GM20000 (cell line): ENCODE measurements at regions not wholly inside any gene's neighbourhood (a gene's known extent, or its start where the extent isn't known, plus 50 kb on each side); places are given as distances from the start of the nearest gene placed in this dataset.
"Not testable (repeated sequence)": the region's sequence is repeated elsewhere in the genome, so short reads cannot be mapped to it uniquely, and the experiment has no call there.

Experiments
- DNase-seq: peaks from one replicate; pipeline ENCODE4 v3.0.0; 2012; ENCODE audit warnings: low spot score
- CTCF ChIP-seq: IDR thresholded peaks from 2 replicates; pipeline ENCODE4 v1.5.1; 2012; ENCODE audit warnings: mild to moderate bottlenecking, control low read depth; ENCODE audit errors: extremely low read depth, missing control alignments

- DNase-seq, result no peak
- TF ChIP-seq CTCF, result no peak
These were observed 561.2 kb upstream of the C9orf72 start for GRCh38 chr9:28134446-28134976.

GRCh38 chr9:28135549-28135948 is 562.3 kb upstream of the C9orf72 start:
- no peak for DNase-seq
- no peak for TF ChIP-seq CTCF

- DNase-seq, result no peak
- TF ChIP-seq CTCF, result no peak
These were observed 562.8 kb upstream of the C9orf72 start for GRCh38 chr9:28136113-28136512.

GRCh38 chr9:28147430-28147829 is 574.1 kb upstream of the C9orf72 start:
- not testable (repeated sequence) for DNase-seq

GRCh38 chr9:28147923-28148597 is 574.8 kb upstream of the C9orf72 start:
- DNase-seq, result not testable (repeated sequence)

GRCh38 chr9:28149361-28150050 is 576.2 kb upstream of the C9orf72 start:
- not testable (repeated sequence) for DNase-seq

- DNase-seq, result no peak
- no peak for TF ChIP-seq CTCF
These were observed 581.8 kb upstream of the C9orf72 start for GRCh38 chr9:28155067-28155466.

- no peak for TF ChIP-seq CTCF
- no peak for DNase-seq
These were observed 582.4 kb upstream of the C9orf72 start for GRCh38 chr9:28155671-28156070.

GRCh38 chr9:28158451-28158850 is 585.2 kb upstream of the C9orf72 start:
- no peak for TF ChIP-seq CTCF
- DNase-seq, result no peak
